Kidney tubule cell (primary cell): ENCODE measurements at regions not wholly inside any gene's neighbourhood (a gene's known extent, or its start where the extent isn't known, plus 50 kb on each side); places are given as distances from the start of the nearest gene placed in this dataset.
"Not testable (repeated sequence)": the region's sequence is repeated elsewhere in the genome, so short reads cannot be mapped to it uniquely, and the experiment has no call there.

ENCODE experiments used
- DNase-seq: peaks from one replicate; pipeline ENCODE4 v3.0.0-alpha.2; 2018; ENCODE audit warnings: low spot score

DNA sequence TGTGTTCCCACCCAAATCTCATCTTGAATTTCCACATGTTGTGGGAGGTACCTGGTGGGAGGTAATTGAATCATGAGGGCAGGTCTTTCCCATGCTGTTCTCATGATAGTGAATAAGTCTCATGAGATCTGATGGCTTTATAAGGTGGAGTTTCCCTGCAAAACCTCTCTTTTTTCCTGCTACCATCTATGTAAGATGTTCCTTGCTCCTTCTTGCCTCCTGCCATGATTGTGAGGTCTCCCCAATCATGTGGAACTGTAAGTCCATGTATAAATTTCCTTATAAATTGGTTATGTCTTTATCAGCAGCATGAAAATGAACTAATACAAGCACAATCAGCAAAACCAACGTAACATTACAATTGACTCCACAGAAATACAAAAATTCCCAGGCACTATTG is 814.8 kb upstream of the CITED2 start:
- DNase-seq = not testable (repeated sequence)

DNA sequence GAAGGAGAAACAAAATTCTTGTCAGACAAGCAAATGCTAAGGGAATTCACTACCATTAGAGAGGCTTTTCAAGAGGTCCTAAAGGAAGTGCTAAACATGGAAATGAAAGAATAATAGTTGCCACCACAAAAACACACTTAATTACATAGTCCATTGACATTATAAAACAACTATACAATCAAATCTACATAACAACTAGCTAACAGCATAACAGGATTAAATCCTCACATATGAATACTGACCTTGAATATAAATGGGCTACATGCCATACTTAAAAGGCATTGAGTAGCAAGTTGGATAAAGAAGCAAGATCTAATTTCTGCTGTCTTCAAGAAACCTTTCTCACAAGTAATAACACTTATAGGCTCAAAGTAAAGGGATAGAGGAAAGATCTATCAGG is 811.5 kb upstream of the CITED2 start:
- no peak for DNase-seq

DNA sequence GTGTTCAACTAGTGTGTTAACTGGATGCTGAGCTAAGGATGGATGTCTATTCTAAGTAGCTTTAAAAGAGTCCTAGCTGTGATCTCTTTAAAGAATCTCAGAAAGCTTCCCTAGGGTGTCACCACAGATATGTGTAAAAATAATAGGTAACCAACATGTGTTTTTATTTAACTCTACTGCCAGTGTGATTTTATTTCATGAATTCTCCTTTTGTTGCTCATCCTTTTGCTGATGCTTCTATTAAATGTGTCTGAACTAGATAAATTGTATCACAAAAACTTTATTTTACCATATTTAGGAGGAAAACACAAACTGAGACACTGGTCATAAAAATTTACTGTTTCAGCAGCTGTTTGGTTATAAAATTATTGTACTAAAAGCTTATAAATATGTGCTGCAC is 809.4 kb upstream of the CITED2 start:
- DNase-seq = no peak

DNA sequence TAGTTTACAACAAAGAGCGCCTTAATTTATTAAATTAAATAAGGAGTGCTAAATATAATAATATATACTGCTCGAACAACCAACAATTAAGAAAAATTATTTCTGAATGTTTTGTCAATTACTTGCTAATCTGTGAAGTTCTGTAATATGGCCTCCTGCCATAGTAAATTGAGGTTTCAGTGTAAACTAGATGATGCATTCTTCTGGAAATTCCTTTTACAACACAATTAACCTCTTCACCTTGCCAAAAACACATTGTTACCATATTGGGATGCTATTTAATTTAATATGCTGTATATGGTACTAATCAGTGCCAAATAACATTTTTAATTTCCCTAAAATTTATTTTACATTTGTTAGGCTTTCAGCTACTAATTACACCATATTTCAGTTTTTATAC is 808.4 kb upstream of the CITED2 start:
- DNase-seq = no peak

DNA sequence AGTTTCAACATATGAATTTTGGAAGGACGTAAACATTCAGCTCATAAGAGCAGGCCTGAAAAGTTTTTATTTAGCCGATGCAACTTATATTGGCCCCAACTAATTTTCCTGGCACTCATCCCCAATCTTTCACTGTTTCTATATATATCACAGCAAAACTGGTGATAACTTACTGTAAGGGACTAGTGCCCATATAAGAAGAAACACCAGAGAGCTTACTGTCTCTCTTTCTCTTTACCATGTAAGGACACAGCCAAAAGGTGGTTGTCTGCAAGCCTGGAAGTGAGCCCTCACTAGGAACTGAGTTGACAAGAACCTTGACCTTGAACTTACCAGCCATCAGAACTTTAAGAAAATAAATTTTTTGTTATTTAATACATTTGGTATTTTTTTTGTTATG is 807.4 kb upstream of the CITED2 start:
- no peak for DNase-seq

DNA sequence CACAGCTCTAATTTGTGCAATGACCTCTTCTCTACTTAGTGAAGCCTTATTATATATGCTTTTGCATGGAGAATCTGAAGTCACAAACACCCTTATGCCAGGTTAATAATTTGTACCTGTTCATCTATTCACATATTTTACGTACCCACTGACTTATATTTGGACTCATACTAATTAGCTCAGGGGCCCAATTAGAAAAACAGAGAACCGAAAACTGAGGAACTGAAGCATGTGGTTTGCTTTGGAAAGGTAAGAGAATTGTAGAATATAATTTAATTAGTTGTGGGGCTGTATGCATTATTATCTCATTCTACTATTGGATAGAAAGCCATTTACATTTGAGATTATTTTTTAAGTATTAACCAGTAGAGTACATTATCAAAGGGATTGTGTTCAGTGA is 805.9 kb upstream of the CITED2 start:
- DNase-seq = no peak

DNA sequence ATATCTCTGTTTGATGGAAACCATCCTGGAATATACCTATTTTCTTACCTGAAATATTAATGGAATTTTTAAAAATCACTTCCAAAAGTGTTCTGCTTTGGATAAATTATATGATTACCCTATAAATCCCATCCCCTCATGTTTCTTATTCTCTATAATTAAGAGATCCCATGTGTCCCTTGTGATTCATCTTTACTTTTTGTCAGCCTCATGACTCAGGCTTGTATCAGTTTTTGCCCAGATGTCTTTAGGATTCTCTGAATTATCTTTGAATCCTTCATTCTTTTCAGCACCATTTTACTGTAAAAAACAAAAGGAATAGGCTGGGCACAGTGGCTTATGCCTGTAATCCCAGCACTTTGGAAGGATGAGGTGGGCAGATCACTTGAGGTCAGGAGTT is 804.5 kb upstream of the CITED2 start:
- no peak for DNase-seq

DNA sequence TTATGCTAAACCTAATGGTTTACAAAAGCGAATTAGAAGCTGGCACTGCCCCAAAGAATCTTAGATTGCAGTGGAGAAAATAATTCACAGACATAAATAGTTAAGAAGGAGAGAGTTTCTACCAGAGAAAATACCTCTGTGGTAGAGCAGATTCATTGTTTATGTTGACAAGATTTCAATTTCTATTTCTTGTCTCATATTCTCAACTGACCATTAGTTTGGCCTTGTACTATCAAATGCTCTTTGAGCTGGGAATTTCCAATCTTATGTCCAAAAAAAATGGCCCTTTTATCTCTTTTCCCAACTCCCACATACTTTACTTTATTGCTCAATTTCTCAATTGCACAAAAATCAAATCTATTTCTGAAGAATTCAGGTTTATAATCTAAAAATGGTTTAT is 804.1 kb upstream of the CITED2 start:
- no peak for DNase-seq

DNA sequence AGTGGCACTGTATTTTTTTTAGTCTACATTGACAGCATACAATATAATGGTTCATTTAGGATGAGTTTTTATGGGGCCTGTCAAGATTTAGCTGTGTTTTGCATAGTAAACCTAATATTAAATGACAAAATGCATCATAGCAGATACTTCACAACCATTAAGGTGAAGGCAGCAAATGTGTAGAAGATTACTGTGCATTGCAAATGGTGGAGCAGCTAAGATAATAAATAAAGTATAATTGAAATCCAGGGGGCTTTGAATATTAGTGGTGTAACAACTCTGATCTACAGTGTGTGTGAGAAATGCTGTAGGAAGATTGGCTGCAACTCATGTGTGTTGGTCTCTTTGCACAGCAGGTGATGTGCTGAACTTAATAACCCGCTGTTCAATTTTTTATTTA is 801.9 kb upstream of the CITED2 start:
- no peak for DNase-seq

DNA sequence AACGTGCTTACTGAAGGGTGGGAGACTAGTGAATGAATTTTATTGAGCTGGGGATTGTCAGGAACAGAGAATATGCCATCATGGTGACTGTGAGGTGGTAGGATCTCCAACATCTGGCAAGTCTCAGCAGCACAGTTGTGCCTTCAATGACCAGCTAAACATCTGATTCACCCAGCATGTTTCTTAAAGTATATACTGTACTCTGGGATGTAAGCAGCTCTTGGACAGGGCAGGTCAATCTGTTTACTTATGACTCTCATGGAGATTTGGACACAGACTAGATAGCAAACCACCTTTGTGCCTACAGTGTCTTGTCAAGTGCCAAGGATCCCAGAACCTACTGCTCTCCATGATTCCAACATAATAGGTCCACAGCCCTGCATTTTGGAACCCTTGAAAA is 801.0 kb upstream of the CITED2 start:
- no peak for DNase-seq

DNA sequence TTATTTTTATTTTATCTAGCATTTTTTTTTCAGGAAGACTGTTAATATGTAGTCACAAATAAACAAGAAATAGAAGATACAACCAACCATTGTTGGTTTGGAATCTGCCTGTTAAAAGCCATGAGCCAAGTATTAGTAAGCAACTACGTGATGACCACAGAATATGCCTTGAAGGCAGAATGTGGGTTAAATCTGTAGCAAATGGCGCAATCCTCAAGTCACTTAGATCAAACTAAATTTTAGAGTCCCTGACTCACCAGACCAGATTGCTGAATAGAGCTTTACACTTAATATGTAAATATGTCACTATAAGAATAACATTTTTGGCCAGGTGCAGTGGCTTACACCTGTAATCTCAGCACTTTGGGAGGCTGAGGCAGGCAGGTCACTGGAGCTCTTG is 800.1 kb upstream of the CITED2 start:
- peak; percentile 58 for DNase-seq

DNA sequence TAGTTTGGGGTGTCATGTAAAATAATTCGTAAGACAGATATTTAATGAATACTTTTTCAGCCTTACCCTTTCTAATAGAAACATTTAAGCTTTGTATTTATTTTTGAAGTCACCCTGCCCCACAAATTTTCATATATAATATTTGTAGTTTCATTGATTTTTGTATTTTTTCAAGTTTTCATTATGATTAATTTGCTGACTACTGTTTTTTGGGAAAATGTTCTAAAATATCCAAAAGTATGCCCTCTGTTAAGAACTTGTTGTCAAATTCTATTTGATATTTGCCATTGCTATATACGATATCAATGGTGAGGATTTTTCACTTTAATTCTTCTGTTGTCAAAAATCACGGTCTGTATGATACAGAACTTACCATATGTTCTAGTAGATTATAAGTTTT is 793.9 kb upstream of the CITED2 start:
- DNase-seq = no peak

DNA sequence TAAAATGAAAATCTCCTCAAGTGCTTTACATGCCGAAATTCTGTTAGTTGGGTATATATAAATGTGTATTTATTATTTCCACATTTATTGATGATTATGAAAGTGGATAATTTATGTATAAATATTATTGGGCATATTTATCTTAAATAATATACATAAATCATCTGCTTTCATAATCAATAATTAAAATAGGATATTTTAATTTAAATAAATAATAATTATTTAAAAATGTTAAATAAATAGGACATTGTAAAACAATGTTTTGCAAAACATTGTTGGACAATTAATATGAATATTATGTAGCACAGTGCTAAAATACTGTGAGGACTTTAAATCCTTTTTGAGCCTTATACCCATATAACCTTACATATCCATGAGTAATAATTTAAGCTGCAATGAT is 786.5 kb upstream of the CITED2 start:
- DNase-seq = no peak

DNA sequence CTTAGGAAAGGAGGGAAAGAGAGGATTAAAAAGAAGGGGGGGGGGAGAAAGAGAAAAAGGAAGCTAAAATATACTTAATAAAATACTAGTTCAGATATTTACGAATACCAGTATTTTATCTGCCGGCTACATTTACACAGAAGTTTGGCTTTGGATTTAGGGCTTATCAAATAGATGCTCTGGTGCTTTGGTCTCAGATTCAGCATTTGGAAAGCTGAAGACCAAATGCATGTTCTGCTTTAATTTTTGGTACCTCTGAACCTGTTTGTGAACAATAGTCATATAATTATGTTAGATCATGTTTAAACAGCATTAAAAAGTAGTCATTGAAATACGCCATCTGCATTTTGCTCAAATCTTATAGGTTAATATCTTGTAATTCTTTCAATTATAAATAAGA is 786.0 kb upstream of the CITED2 start:
- DNase-seq = no peak

DNA sequence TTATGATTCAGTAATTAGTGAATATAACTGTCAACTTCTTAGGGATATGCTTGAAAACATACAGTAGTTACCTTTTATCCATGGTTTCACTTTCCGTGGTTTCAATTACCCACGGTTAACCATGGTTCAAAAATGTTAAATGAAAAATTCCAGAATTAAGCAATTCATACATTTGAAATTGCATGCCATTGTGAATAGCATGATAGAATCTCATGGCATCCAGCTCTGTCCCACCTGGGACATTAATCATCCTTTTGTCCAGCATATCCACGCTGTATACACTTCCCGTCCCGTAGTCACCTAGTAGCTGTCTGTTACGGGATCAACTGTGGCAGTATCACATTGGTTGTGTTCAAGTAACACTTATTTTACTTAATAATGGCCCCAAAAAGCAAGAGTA is 781.7 kb upstream of the CITED2 start:
- DNase-seq = peak; percentile 4

DNA sequence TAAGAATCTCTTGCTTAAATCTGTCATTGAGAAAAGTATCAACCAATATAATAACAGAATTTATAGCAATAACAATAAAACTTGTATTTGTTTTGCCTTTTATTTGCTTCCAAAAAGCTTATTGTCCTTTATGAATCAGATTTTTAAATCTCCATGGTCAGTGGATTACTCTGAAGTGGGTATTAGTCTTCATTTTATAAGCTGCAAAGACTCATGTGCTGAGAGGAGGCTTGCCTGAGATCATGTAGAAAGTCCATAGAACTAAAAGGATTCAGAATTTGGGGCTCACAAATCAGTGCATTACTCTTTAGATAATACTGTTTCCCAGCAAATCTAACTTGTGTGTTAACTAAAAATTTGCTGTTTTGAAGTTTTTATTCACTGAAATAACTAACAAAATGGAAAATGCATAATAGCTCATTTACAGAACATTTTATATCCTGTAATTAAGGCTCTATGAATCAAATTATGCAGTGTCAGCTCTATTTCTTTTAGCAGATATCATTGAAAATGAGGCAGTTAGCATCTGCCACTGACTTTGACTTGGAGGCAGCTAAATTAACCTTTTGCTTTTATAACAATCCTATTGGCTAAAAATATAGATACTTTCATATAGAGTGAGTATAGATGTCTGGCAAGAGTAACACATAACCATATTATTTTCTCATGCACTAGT is 781.1 kb upstream of the CITED2 start:
- DNase-seq = no peak

DNA sequence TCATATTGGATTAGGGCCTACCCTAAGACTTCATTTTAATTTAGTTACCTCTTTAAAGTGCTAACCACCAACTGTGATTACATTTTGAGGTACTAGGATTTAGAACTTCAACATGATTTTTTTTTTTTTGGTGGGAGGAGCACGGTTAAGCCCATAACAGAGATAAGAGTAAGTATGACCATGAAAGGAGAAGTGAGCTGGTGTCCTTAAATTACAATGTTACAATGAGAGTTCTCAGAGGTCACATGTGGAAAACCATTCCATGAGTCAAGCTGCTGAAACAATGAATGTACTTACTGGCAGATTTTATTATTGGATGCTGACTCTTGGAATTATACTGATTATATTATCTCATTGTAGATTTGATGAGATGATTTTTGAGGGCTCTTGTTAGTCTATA is 779.3 kb upstream of the CITED2 start:
- DNase-seq = no peak

DNA sequence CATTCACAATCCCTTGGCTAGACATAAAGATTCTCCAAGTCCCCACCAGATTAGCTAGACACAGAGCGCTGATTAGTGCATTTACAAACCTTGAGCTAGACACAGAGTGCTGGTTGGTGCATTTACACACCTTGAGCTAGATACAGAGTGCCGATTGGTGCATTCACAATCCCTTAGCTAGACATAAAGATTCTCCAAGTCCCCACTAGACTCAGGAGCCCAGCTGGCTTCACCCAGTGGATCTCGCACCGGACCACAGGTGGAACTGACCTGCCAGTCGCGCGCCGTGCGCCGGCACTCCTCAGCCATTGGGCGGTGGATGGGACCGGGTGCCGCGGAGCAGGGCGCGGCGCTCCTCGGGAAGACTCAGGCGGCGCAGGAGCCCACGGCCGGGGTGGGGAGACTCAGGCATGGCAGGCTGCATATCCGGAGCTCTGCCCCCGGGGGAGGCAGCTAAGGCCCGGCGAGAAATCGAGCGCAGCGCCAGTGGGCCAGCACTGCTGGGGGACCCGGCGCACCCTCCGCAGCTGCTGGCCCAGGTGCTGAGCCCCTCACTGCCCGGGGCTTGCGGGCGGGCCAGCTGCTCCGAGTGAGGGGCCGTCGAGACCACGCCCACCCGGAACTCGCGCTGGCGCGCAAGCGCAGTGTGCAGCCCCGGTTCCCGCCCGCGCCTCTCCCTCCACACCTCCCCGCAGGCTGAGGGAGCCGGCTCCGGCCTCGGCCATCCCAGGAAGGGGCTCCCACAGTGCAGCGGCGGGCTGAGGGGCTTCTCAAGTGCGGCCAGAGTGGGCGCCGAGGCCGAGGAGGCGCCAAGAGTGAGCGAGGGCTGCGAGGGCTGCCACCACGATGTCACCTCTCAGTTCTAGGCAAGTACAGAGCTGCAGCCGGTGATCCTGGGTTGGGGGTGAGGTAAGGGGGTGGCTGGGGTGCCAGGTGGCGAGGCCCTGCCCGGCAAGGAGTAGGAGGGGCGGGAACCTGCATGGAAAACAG is 773.7 kb upstream of the CITED2 start:
- not testable (repeated sequence) for DNase-seq

DNA sequence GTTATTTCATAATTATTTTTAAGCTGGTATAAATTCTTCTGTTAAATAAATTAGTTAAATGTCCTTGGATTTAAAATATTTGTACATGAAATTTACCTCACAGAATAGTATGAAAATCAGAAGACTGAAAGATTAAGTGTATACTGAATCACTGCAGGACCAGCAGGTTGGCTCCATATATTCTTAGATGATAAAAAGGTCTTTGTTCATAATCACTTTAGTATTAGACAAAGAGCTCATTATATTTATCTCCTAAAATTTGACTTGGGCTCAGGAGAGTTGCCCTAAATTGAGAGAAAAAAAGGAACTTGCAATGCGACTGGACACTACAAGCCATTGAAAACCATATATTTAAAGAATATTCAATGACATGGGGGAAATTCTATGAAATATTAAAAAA is 766.4 kb upstream of the CITED2 start:
- DNase-seq = no peak

DNA sequence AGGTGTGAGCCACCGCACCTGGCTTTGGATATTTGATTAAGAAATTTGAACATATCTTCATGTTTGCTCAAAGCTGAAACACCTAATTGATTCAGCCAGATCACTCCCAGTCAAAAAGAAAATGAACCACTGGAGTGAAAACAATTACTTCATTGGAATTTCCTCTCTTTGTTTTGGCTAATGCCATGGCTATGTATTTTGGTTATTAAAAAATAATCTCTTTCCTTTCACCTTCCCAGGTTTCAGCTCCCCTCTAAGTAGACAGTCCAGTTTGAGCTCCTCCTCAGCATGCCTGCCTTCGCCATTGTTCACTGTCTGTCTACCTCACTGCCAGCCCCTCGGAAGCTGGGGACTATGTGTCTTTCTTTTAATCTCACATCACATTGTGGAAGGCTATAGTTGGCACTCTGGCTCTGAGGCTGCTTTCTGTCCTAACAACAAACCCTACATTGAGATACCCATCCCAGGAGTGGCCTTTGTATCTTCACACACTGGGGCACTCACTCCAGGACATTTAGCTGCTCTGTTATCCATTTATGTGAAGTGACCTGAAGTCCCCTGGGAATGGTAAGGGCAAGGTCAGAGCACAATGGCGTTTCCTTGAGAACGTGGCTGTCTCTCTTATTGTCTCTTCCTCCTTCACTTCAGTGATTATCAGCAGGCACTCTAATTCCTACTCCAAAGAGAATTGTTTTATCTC is 764.0 kb upstream of the CITED2 start:
- peak; percentile 10 for DNase-seq

DNA sequence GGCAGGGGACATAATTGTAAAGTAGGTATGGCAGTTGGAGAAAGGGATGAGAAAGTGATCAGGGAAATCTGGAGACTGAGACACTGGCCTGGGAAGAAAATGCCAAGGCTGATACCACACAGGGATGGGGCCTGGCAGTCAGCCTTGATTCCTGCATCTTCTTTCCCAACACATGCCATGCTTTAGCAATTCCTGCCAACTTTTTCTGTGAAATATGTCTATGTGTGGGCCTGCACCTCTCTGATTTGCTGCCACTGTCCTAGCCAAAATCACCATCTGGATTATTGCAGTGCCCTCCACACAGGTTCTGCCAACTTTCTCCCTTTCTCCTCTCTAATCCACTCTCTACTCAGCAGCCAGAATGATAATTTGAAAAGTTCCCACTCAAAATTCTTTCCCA is 759.8 kb upstream of the CITED2 start:
- no peak for DNase-seq

DNA sequence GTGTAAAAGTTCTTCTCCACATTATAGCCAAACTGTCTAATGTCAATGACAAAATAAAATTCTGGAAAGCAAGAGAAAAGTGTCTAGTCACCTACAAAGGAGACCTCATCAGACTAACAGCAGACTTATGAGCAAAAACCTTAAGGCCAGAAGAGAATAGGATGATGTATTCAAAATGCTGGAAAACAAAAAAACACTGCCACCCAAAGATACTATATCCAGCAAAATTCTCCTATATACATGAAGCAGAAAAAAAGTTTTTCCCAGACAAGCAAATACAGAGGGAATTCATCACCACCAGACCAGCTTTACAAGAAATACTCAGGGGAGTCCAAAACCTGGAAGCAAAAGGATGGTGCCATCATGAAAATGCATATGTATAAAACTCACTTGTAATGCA is 755.6 kb upstream of the CITED2 start:
- no peak for DNase-seq

DNA sequence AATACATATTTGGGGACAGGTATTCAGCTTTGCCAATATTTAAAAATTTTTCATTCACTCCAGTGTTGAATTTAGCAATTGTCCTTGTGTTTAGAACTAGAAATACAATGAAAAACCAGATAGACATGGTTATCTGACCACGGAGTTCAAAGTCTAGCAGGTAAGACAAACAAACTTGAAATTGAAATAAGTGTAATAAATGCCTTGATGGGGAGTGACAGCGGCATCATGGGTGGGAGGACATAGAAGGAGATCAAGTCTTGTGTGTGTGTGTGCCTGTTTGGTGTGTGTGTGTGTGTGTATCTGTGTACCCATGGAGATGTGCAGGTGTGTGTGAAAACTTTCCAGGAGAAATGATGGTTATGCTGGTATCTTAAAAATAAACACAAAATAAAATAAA is 750.0 kb upstream of the CITED2 start:
- DNase-seq = no peak
